ENCODE measurements at regions not wholly inside any gene's neighbourhood (a gene's known extent, or its start where the extent isn't known, plus 50 kb on each side); places are given as distances from the start of the nearest gene placed in this dataset.

GRCh38 chr7:156109988-156110387 is 297.7 kb upstream of the SHH start:
- Histone ChIP-seq H3K4me3 (ENCODE audit: low read depth, low read length, poor library complexity, severe bottlenecking) (no peak overlapping the region), H3K4me1 (ENCODE audit: insufficient read depth, low read length, poor library complexity, severe bottlenecking) (no peaks in the 10 kb centered on the region), H3K27me3 (replicated peaks; ENCODE audit: insufficient read depth, low read depth, low read length, poor library complexity) (peaks cover 27% of the 10 kb centered on the region), H3K9me3 (ENCODE audit: low read depth, low read length, poor library complexity, severe bottlenecking) (no peaks in the 10 kb centered on the region), H3K36me3 (ENCODE audit: insufficient read depth, low read length, poor library complexity, severe bottlenecking) (no peaks in the 10 kb centered on the region), H3K27ac (ENCODE audit: low read depth, low read length, poor library complexity, severe bottlenecking) (no peak overlapping the region)
- no peak for TF ChIP-seq EZH2 (IDR thresholded peaks at IDR 0.05; ENCODE audit: borderline replicate concordance, low read depth, low read length, poor library complexity, severe bottlenecking)
- TF ChIP-seq CTCF (conservative IDR thresholded peaks at IDR 0.05; ENCODE audit: low read depth, low read length) = no peak
- intact Hi-C loops (cut with micrococcal nuclease; ENCODE audit: unreplicated experiment) = no loop called here
- no TSS peak for BruUV-seq (replicated peaks)
- DNase-seq (ENCODE audit: low spot score) = no peak
- POLR2A ChIA-PET (ENCODE audit: low non-redundant PET) = no interaction called here
- CTCF ChIA-PET = no interaction called here

- POLR2A ChIA-PET (ENCODE audit: low non-redundant PET) = no interaction called here
- H3K27ac ChIP-seq (ENCODE audit: low read depth, low read length, poor library complexity, severe bottlenecking) = no peak overlapping the region
- no peaks in the 10 kb centered on the region for H3K4me1 ChIP-seq (ENCODE audit: insufficient read depth, low read length, poor library complexity, severe bottlenecking)
- no TSS peak for BruUV-seq (replicated peaks)
- CTCF ChIA-PET = no interaction called here
- no peaks in the 10 kb centered on the region for H3K36me3 ChIP-seq (ENCODE audit: insufficient read depth, low read length, poor library complexity, severe bottlenecking)
- intact Hi-C loops (cut with micrococcal nuclease; ENCODE audit: unreplicated experiment) = no loop called here
- no peaks in the 10 kb centered on the region for H3K9me3 ChIP-seq (ENCODE audit: low read depth, low read length, poor library complexity, severe bottlenecking)
- H3K27me3 ChIP-seq (replicated peaks; ENCODE audit: insufficient read depth, low read depth, low read length, poor library complexity) = peaks cover 23% of the 10 kb centered on the region
- no peak overlapping the region for H3K4me3 ChIP-seq (ENCODE audit: low read depth, low read length, poor library complexity, severe bottlenecking)
- no peak for TF ChIP-seq CTCF (conservative IDR thresholded peaks at IDR 0.05; ENCODE audit: low read depth, low read length)
- no peak for TF ChIP-seq EZH2 (IDR thresholded peaks at IDR 0.05; ENCODE audit: borderline replicate concordance, low read depth, low read length, poor library complexity, severe bottlenecking)
- no peak for DNase-seq (ENCODE audit: low spot score)
Observed at GRCh38 chr7:156109076-156109475, 296.8 kb upstream of the SHH start.

- no peak for TF ChIP-seq CTCF (conservative IDR thresholded peaks at IDR 0.05; ENCODE audit: low read depth, low read length)
- no peak for TF ChIP-seq EZH2 (IDR thresholded peaks at IDR 0.05; ENCODE audit: borderline replicate concordance, low read depth, low read length, poor library complexity, severe bottlenecking)
- POLR2A ChIA-PET (ENCODE audit: low non-redundant PET) = no interaction called here
Observed at GRCh38 chr7:156107957-156108356, 295.7 kb upstream of the SHH start.

More at GRCh38 chr7:156107957-156108356, 295.7 kb upstream of the SHH start:
- intact Hi-C loops (cut with micrococcal nuclease; ENCODE audit: unreplicated experiment) = no loop called here
- Histone ChIP-seq H3K36me3 (ENCODE audit: insufficient read depth, low read length, poor library complexity, severe bottlenecking) (no peaks in the 10 kb centered on the region), H3K4me3 (ENCODE audit: low read depth, low read length, poor library complexity, severe bottlenecking) (no peak overlapping the region), H3K27ac (ENCODE audit: low read depth, low read length, poor library complexity, severe bottlenecking) (no peak overlapping the region), H3K9me3 (ENCODE audit: low read depth, low read length, poor library complexity, severe bottlenecking) (no peaks in the 10 kb centered on the region), H3K4me1 (ENCODE audit: insufficient read depth, low read length, poor library complexity, severe bottlenecking) (no peaks in the 10 kb centered on the region), H3K27me3 (replicated peaks; ENCODE audit: insufficient read depth, low read depth, low read length, poor library complexity) (peaks cover 12% of the 10 kb centered on the region)
- DNase-seq (ENCODE audit: low spot score) = no peak
- BruUV-seq (replicated peaks) = no TSS peak
- CTCF ChIA-PET = no interaction called here
